ENCODE measurements at regions not wholly inside any gene's neighbourhood (a gene's known extent, or its start where the extent isn't known, plus 50 kb on each side); places are given as distances from the start of the nearest gene placed in this dataset.
"Not testable (repeated sequence)": the region's sequence is repeated elsewhere in the genome, so short reads cannot be mapped to it uniquely, and the experiment has no call there.

GRCh38 chr14:23751616-23752015, 115.5 kb downstream of the DHRS2 start:
- no peak for DNase-seq

GRCh38 chr14:23763394-23763793, 127.2 kb downstream of the DHRS2 start:
- DNase-seq: no peak

- no peak for DNase-seq
These were observed 130.7 kb downstream of the DHRS2 start for GRCh38 chr14:23766737-23767401.

GRCh38 chr14:23769221-23769728, 133.1 kb downstream of the DHRS2 start:
- DNase-seq: not testable (repeated sequence)

GRCh38 chr14:23773981-23774380, 137.8 kb downstream of the DHRS2 start:
- DNase-seq: no peak

- DNase-seq: no peak
These were observed 140.1 kb downstream of the DHRS2 start for GRCh38 chr14:23776296-23776695.

GRCh38 chr14:23785208-23785607, 149.0 kb downstream of the DHRS2 start:
- no peak for DNase-seq

- DNase-seq: no peak
These were observed 151.3 kb downstream of the DHRS2 start for GRCh38 chr14:23787436-23787835.

- no peak for DNase-seq
These were observed 153.5 kb downstream of the DHRS2 start for GRCh38 chr14:23789696-23790095.

GRCh38 chr14:23793532-23793931, 157.4 kb downstream of the DHRS2 start:
- DNase-seq: no peak

- DNase-seq: no peak
These were observed 152.8 kb upstream of the DHRS4 start for GRCh38 chr14:23800811-23801210.

- no peak for DNase-seq
These were observed 151.8 kb upstream of the DHRS4 start for GRCh38 chr14:23801766-23802165.

GRCh38 chr14:23804817-23805216, 148.8 kb upstream of the DHRS4 start:
- DNase-seq: no peak

- DNase-seq: no peak
These were observed 147.8 kb upstream of the DHRS4 start for GRCh38 chr14:23805761-23806160.

- DNase-seq: no peak
These were observed 138.9 kb upstream of the DHRS4 start for GRCh38 chr14:23814527-23815256.

- no peak for DNase-seq
These were observed 137.2 kb upstream of the DHRS4 start for GRCh38 chr14:23816371-23816770.

GRCh38 chr14:23817164-23817767, 136.3 kb upstream of the DHRS4 start:
- no peak for DNase-seq

GRCh38 chr14:23827100-23827892, 126.3 kb upstream of the DHRS4 start:
- no peak for DNase-seq

GRCh38 chr14:23828001-23828400, 125.6 kb upstream of the DHRS4 start:
- no peak for DNase-seq

- no peak for DNase-seq
These were observed 125.0 kb upstream of the DHRS4 start for GRCh38 chr14:23828616-23829015.

GRCh38 chr14:23829736-23830471, 123.7 kb upstream of the DHRS4 start:
- DNase-seq: no peak

- DNase-seq: no peak
These were observed 122.0 kb upstream of the DHRS4 start for GRCh38 chr14:23831596-23831995.

All from activated T-cell treated with anti-CD3 and anti-CD28 coated beads, Interleukin-2, amount 50 U/mL, for 48 hours (primary cell).